ENCODE measurements at regions not wholly inside any gene's neighbourhood (a gene's known extent, or its start where the extent isn't known, plus 50 kb on each side); places are given as distances from the start of the nearest gene placed in this dataset.

DNA sequence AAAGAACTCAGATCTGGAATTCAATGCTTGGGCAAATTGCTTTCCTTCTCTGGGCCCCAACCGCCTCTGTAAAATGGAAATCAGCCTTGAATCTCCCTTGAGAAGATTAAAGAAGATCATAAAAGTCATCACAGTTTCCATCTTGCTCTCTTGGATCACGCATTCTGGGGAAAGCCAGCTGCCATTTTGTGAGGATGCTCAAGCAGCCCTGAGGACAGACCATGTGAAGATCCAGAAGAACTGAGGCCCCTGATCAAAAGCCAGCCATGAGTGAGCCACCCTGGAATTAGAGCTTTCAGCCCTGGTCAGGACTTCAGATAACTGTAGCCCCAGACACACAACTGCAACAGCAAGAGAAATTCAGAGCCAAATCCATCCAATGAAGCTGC lies 229.3 kb downstream of the MN1 start:
- DNase-seq = no peak
- in situ Hi-C loops (cut with HindIII; ENCODE audit: low pct_ligation_motif_present, low pct_unique_long_range_greater_than_20kb, low sequenced_read_pairs) = no loop called here

DNA sequence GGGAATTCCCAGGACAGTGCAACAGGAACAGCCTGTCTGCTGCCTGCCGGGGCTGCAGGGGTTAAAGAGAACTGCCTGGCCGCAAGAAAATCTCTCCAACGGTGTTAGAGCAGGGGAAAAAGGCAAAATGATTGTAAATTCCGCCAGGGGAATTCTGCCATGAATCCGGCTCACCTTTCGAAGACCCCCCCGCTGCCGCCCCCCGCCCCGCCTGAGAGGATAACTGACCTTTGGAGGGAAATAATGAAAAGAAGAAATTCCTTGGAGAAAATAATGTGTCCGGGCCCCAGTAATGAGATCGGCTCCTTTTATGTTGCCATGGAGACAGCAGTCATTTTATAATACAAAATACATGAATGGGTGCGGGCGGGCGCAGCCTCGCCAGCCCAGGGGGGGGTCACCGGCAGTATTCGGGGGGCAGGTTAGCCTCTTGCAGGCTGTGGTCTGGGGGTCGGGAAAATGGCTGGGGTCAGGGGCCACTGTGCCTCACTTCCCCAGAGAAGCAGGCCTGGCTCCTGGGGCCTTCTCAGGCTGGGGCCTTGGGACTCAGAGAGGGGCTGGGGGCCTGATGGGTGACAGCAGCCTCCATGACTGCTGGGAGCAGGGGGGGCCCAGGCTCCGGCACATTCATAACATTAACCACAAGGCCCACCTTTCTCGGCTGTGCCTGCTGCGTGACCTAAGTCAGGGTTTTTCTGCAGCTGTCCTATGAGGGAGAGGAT lies 228.1 kb downstream of the MN1 start:
- no peak for DNase-seq
- in situ Hi-C loops (cut with HindIII; ENCODE audit: low pct_ligation_motif_present, low pct_unique_long_range_greater_than_20kb, low sequenced_read_pairs) = no loop called here

DNA sequence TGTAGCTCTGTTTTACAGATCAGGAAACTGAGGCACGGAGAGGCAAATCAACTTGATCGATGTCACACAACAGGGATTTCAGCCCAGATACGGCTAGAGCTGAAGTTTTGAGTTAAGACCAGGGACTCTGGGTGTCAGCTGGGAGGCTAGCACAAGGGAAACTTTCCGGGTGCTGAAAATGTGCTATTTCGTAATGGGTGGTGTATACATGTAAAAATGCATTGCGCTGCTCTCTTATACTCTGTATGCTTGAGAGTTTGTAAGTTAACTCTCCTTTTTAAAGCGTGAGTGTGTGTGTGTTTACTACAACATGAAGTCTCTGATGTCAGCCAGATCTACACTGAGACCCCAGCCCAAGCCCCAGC lies 227.6 kb downstream of the MN1 start:
- in situ Hi-C loops (cut with HindIII; ENCODE audit: low pct_ligation_motif_present, low pct_unique_long_range_greater_than_20kb, low sequenced_read_pairs) = no loop called here
- no peak for DNase-seq

DNA sequence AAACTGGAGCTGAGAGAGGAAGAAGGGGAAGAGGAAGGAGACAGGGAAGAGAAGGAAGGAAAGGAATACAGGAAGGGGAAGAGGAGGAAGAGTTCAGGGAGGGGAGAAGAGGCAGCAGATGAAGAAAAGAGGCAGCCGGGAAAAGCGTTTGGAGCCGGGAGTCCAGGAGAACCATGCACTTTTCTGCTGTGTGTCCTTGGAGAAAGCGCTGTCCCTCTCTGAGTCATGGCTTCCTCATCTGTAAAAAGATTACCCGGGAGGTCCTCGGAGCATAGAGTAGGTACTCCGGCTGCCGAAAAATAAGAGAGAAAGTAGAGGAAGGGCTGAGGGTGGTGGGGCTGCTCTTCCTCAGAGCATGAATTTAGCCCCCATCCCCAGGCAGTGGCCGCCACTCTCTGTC lies 226.9 kb downstream of the MN1 start:
- in situ Hi-C loops (cut with HindIII; ENCODE audit: low pct_ligation_motif_present, low pct_unique_long_range_greater_than_20kb, low sequenced_read_pairs) = no loop called here
- DNase-seq = no peak

DNA sequence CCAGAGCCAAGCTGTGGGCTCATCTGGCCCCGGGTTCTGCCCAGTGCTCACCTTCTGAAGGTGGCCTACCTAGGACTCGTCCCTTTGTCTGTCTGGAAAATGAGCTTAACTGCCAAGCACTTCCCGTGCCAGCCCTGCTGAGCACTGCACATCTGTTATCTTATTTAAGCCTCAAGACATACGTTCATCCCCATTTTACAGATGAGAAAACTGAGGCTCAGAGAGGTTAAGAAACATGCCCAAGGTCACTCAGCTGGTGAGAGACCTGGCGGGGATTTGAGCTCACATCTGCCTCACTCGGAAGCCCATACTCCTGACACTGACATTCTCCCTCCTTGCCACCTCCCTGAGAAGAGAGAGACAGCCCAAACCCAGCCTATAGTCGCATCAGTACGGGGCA lies 226.2 kb downstream of the MN1 start:
- in situ Hi-C loops (cut with HindIII; ENCODE audit: low pct_ligation_motif_present, low pct_unique_long_range_greater_than_20kb, low sequenced_read_pairs) = no loop called here
- no peak for DNase-seq

DNA sequence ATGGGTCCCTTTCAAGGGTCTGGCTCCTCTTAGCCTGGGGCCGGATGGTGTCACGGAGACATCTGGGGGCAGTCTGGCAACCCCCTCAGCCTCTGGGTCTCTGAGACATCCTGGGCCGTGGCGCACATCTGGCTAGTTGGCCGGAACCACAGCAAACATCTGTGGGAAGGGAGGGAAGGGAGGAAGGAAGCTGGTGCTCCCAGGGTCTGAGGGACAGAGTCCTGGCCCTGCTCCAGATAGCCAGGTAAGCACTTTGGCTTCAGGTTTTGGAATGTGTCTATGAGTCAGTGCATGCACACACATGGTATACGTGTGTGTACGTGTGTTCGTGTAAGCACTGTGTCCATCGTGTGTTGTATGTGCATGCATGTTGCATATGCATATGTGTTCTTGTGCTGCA lies 225.1 kb downstream of the MN1 start:
- in situ Hi-C loops (cut with HindIII; ENCODE audit: low pct_ligation_motif_present, low pct_unique_long_range_greater_than_20kb, low sequenced_read_pairs) = no loop called here
- no peak for DNase-seq

DNA sequence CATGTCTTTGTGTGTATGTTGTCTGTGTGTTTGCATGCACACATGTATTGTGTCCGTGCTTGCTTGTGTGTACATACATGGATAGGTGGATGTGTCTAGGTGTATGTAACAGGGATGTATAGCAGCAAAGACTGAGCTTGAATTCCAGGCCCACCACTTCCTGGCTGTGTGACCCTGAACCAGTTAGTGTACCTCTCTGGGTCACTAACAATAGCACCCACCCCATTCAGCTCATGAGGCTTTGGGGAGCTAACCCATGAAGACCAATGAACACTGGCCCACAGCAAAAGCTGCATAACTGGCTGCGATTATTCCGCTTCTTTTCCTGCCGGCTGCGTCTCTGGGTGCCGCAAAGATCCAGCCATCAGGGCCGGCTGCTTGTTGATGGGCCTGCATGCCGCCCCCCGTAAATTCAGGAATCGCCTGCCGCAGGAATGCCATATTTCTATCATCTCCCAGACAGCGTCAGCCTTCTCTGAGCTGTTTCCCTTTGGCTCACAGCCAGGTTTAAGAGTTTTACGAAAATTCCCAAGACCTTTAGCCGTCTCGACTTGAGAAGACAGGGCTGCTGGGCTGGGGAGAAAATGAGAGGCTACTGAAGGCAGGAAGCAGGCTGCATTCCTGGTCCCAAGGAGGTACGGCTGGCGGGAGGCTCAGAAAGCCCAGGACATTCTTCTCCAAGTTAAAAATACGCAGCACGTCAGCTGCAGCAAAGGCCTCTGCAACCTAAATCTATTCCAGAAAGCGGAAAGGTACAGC lies 224.6 kb downstream of the MN1 start:
- DNase-seq = no peak
- in situ Hi-C loops (cut with HindIII; ENCODE audit: low pct_ligation_motif_present, low pct_unique_long_range_greater_than_20kb, low sequenced_read_pairs) = no loop called here

DNA sequence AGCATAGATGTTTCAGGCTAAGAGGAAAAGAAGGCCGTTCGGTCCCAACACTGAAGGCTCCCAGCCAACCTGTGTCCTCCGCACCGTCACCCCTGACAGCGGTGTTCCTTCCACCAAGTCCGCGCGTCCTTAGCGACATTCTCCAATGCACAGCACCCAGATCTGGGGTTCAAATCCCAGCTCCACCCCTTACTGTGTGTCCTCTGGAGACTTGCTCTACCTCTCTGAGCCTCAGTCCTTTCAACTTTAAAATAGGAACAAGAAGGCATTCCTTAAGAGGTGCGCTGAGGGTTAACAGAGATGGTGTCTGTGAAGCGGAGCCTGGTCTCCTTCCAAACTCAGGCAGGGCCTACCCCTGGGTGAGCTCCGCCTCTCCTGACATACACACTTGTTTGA lies 224.0 kb downstream of the MN1 start:
- in situ Hi-C loops (cut with HindIII; ENCODE audit: low pct_ligation_motif_present, low pct_unique_long_range_greater_than_20kb, low sequenced_read_pairs) = no loop called here
- no peak for DNase-seq

DNA sequence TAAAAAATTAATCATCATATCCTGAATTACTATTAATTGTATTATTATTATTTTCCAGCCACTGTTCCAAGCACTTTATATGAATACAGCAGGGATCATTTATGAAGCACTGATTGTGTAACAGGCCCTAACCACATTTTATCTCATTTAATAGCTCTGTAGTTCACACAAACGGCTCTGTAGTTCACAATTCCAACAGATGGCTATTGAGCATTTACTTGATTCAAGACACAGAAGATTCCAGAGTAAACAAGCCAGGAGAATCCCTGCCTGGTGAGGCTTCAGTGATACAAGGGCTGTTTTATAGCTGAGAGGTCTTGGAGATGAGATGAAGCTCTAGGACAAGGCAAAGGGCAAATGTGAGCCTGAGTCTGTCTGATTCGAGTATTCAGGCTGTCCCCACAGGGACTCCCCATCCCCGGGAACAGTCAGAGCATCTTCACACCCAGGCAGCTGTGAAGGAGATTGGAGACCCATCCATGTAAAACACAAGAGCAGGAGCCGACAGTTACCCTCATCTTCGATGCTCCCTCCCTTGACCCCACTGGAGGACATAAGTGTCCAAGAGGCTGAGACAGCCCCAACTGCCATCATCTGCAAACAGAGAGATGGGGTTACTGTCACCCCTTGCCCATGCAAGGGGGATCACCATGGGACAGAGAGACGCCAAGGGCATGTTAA lies 222.5 kb downstream of the MN1 start:
- DNase-seq = no peak
- in situ Hi-C loops (cut with HindIII; ENCODE audit: low pct_ligation_motif_present, low pct_unique_long_range_greater_than_20kb, low sequenced_read_pairs) = no loop called here

DNA sequence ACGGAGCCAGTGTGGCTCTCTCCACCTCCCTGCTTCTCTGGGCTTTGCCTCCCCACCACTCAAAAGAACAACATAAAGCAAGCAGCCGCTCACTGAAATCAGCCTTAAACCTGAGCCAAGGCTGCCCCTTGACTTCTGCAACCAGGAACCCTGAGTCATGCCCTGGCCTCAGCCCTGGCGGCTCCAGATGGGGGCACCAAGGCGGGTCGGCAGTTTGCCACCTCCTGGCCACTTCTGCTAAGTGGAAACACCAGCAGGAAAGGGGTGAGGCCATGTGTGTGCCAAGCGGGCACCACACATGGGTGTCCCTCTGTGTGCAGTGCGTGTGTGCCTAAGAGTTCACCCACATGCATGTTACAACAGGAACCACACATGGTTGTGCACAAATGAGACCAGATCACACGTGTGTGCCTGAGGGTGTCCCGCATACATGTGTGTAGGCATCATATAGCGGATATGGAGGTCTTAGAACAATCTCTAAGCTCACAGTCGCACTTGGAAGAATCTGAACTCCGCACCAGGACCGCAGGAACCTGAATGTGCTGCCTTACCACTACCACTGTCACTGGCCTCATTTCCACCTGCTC lies 221.2 kb downstream of the MN1 start:
- in situ Hi-C loops (cut with HindIII; ENCODE audit: low pct_ligation_motif_present, low pct_unique_long_range_greater_than_20kb, low sequenced_read_pairs) = no loop called here
- DNase-seq = peak; percentile 37

DNA sequence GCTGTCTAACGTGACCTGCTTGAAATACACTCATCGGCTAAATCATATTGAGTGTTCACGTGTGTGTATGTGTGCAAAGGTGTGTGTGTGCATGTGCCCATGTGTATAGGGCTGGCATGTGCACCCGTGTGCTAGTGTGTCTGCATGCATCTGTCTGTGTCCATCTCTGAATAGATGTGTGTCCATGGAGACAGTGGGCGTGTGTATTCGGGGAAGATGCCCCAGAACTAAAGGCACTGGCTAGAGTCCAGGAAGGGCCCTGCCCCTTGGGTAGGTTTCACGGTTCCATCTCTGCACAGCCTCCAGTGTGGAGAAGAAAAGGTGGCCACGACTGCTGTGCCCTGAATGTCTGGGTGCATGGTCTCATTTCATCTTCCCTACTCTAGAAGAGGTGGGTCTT lies 220.3 kb downstream of the MN1 start:
- in situ Hi-C loops (cut with HindIII; ENCODE audit: low pct_ligation_motif_present, low pct_unique_long_range_greater_than_20kb, low sequenced_read_pairs) = no loop called here

DNA sequence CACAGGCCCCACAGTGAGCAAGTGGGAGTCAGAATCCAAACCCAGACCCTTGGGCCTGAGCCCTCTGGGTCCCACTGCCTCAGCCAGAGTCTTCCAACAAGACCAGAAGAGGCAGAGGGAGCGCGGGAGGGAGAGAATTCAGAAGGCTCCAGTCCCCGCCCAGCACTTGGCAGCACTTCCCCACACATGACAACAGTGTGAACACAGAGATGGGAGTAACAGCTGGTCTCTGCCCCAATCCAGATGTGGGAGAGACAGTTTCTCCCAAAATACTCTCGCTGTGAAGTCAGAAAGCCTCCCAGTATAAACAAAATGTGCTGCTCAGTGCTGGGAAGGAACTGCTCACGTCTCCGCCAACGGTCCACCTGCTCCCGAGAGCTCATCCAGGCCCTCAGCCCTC lies 219.9 kb downstream of the MN1 start:
- no peak for DNase-seq
- in situ Hi-C loops (cut with HindIII; ENCODE audit: low pct_ligation_motif_present, low pct_unique_long_range_greater_than_20kb, low sequenced_read_pairs) = no loop called here

More for the DNA sequence above, 220.3 kb downstream of the MN1 start:
- DNase-seq = no peak

DNA sequence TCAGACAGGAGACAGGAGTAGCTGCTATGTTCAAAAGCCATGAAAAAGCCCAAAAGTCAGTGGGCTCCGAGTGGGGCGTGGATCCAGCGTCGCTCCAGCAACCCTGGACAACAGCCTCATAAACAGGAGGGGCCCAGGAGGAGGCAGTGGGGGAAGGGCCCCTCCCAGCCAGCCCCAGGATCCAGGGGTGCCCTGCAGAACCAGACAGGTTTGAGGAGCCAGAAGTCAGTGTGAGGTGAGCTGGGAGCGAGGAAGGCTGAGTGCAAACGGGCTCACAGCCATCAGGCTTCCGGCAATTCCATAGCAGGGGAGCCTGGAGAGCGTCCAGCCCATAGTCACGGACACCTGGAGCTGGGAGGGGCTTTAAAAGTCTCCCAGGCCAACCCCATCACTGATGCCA lies 217.7 kb downstream of the MN1 start:
- in situ Hi-C loops (cut with HindIII; ENCODE audit: low pct_ligation_motif_present, low pct_unique_long_range_greater_than_20kb, low sequenced_read_pairs) = no loop called here
- no peak for DNase-seq

DNA sequence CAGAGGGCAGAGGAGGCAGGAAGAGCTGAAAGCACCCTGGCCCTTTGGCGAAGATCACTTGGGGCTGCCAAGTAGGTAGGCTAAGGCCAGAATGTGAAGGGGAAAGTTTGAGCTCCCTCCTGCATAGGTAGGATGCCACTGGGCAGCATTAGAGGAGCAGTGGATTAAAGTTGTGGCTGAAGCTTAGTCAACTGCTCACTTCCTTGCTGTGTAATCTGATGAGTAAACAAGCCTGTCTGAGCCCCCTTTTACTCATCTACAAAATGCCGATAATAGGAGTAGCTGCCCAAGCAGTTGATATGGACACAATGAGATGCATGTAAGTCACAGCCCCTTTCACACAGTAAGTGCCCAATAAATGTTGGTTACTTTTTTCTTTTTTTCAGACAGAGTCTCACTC lies 216.4 kb downstream of the MN1 start:
- in situ Hi-C loops (cut with HindIII; ENCODE audit: low pct_ligation_motif_present, low pct_unique_long_range_greater_than_20kb, low sequenced_read_pairs) = no loop called here
- DNase-seq = no peak

DNA sequence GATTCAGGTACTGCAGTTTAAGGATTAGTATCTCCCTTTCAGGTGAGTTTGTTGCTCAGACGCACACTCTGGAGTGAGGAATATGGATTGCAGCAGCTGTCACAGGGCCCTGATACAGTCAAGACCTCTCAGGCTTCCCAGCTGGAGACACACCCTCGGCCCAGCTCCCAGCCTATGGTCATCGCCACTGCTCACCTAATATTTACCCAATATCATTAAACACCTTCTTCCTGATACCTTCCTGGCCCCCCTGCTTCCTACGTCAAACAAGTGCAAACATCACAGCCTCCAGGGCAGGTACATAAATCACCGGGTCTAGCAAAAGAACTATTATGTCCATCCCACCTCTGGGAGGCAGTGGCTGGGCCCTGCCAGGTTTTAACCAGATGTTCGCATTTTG lies 213.3 kb downstream of the MN1 start:
- in situ Hi-C loops (cut with HindIII; ENCODE audit: low pct_ligation_motif_present, low pct_unique_long_range_greater_than_20kb, low sequenced_read_pairs) = no loop called here

DNA sequence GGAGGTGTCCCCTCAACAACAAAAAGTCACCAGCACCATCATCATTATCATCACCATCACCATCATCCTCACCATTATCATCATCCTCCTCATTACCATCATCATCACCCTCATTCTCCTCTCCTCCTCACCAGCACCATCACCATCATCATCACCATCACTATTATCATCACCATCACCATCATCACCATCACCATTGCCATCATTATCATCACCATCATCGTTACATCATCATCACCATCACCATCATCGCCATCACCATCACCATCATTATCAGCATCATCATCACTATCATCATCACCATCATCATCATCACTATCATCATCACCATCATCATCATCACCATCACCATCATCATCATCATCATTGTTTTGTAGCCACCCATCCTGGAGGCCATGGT lies 212.6 kb downstream of the MN1 start:
- no peak for DNase-seq
- in situ Hi-C loops (cut with HindIII; ENCODE audit: low pct_ligation_motif_present, low pct_unique_long_range_greater_than_20kb, low sequenced_read_pairs) = no loop called here

More for the DNA sequence above, 213.3 kb downstream of the MN1 start:
- no peak for DNase-seq

DNA sequence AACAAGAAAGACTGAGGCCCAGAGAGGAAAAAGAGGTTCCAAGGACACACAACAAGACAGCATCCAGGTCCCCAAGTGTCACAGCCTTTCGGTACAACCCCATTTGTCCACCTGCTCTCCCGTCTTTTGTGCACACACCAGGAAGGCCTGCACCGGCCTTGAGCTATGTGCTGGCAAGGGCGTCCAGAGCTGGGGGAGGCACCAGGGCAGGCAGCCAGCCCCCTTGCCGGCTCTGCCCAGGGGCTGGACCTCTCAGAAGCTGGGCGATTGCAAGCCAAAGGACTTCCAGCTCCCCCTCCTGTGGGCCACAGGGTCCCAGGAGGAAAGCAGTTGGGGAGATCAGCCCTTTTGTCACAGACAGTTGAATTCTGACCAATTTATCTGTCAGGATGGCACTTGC lies 210.5 kb downstream of the MN1 start:
- no peak for DNase-seq
- in situ Hi-C loops (cut with HindIII; ENCODE audit: low pct_ligation_motif_present, low pct_unique_long_range_greater_than_20kb, low sequenced_read_pairs) = no loop called here

DNA sequence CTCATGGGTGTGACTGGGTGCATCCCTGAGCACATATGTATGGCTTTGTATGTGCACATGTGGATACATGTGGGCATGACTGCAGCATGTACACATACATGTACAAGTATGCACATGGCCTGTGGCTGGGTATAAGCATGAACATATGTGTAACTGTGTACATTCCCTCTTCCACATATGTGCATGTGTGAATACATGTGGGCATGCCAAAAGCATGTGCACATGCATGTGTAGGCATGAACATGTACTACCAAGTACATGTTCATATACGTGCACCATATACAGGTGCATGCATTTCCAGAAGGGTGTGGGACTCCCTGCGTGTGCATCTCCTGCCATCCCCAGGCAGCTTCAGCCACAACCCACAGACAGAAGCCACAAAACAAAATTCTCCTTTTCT lies 208.2 kb downstream of the MN1 start:
- in situ Hi-C loops (cut with HindIII; ENCODE audit: low pct_ligation_motif_present, low pct_unique_long_range_greater_than_20kb, low sequenced_read_pairs) = no loop called here
- no peak for DNase-seq

DNA sequence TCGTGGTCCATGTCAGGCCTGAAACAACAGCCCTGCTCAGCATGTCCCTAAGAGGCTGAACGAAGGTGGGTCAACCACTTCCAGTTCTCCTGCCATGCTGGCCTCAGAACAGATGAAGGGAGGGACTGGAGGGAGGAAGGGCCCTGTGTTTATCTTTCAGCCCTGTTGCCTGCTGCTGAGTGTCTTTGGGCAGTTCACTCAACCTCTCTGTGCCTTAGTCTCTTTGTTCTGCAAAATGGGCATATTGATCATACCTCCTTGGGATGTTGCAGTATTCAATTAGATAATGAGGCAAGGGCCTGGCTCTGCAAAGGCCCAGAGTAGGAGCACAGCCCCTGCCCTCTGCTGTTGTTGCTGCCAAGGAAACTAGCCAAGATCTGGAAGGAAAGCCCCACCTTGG lies 207.5 kb downstream of the MN1 start:
- in situ Hi-C loops (cut with HindIII; ENCODE audit: low pct_ligation_motif_present, low pct_unique_long_range_greater_than_20kb, low sequenced_read_pairs) = no loop called here
- no peak for DNase-seq

Measured in ACHN (cell line).